MM.1S (cell line): ENCODE measurements at regions not wholly inside any gene's neighbourhood (a gene's known extent, or its start where the extent isn't known, plus 50 kb on each side); places are given as distances from the start of the nearest gene placed in this dataset.

Experiments
- DNase-seq: peaks from one replicate; pipeline ENCODE4 v3.0.0-alpha.2; 2015
- H2AFZ ChIP-seq: fragments of 300-600 bp; sonication (generic); 2 replicates; pipeline ENCODE4 v1.6.0; 2016; ENCODE audit warnings: antibody characterized with exemption, low read length
- H3F3A ChIP-seq: fragments of 300-600 bp; sonication (generic); 2 replicates; pipeline ENCODE4 v1.6.1; 2016; ENCODE audit warnings: mild to moderate bottlenecking, antibody characterized with exemption, low read length, moderate library complexity, mixed read lengths; ENCODE audit not compliant: insufficient read depth
- H3K27ac ChIP-seq: fragments of 300-600 bp; sonication (generic); 2 replicates; pipeline ENCODE4 v1.5.1; 2016; ENCODE audit warnings: mild to moderate bottlenecking, low read length
- H3K27me3 ChIP-seq: fragments of 300-600 bp; sonication (generic); replicated peaks from 2 replicates; pipeline ENCODE4 v1.6.0; 2016; ENCODE audit warnings: low read length; ENCODE audit not compliant: insufficient read depth
- H3K36me3 ChIP-seq: fragments of 300-600 bp; sonication (generic); replicated peaks from 2 replicates; pipeline ENCODE4 v1.6.1; 2016; ENCODE audit warnings: mild to moderate bottlenecking, low read length, mixed read lengths; ENCODE audit not compliant: insufficient read depth
- H3K4me1 ChIP-seq: fragments of 300-600 bp; sonication (generic); 2 replicates; pipeline ENCODE4 v1.6.1; 2016; ENCODE audit warnings: low read length, mixed read lengths
- H3K4me2 ChIP-seq: fragments of 300-600 bp; sonication (generic); 2 replicates; pipeline ENCODE4 v1.6.0; 2016; ENCODE audit warnings: low read depth, low read length
- H3K4me3 ChIP-seq: fragments of 300-600 bp; sonication (generic); 2 replicates; pipeline ENCODE4 v1.5.1; 2016; ENCODE audit warnings: low read length, mixed read lengths
- H3K79me2 ChIP-seq: fragments of 300-600 bp; sonication (generic); 2 replicates; pipeline ENCODE4 v1.6.1; 2016; ENCODE audit warnings: mixed run types, low read length, mixed read lengths
- H3K9ac ChIP-seq: fragments of 300-600 bp; sonication (generic); 2 replicates; pipeline ENCODE4 v1.6.1; 2016; ENCODE audit warnings: low read length, mixed read lengths
- H3K9me2 ChIP-seq: fragments of 300-600 bp; sonication (generic); replicated peaks from 2 replicates; pipeline ENCODE4 v1.6.1; 2016; ENCODE audit warnings: mild to moderate bottlenecking, low read length, mixed read lengths; ENCODE audit not compliant: insufficient read depth
- H3K9me3 ChIP-seq: fragments of 300-600 bp; sonication (generic); replicated peaks from 2 replicates; pipeline ENCODE4 v1.6.1; 2016; ENCODE audit warnings: mild to moderate bottlenecking, low read length, mixed read lengths; ENCODE audit not compliant: insufficient read depth
- H4K20me1 ChIP-seq: fragments of 300-600 bp; sonication (generic); 2 replicates; pipeline ENCODE4 v1.6.1; 2016; ENCODE audit warnings: mild to moderate bottlenecking, low read length, moderate library complexity, mixed read lengths; ENCODE audit not compliant: insufficient read depth
- CTCF ChIP-seq: fragments of 300-600 bp; sonication (generic); IDR thresholded peaks from 2 replicates; pipeline ENCODE4 v1.5.1; 2016; ENCODE audit warnings: antibody characterized with exemption, low read length, mixed read lengths
- EZH2 ChIP-seq: fragments of 300-600 bp; sonication (generic); optimal IDR thresholded peaks from 2 replicates; pipeline ENCODE3; 2017; ENCODE audit warnings: low read depth, mild to moderate bottlenecking, antibody characterized with exemption, low read length, mixed read lengths
- EZH2phosphoT487 ChIP-seq: fragments of 300-600 bp; sonication (generic); IDR thresholded peaks from 2 replicates; pipeline ENCODE4 v1.6.1; 2018; ENCODE audit warnings: antibody characterized with exemption, low read length

DNA sequence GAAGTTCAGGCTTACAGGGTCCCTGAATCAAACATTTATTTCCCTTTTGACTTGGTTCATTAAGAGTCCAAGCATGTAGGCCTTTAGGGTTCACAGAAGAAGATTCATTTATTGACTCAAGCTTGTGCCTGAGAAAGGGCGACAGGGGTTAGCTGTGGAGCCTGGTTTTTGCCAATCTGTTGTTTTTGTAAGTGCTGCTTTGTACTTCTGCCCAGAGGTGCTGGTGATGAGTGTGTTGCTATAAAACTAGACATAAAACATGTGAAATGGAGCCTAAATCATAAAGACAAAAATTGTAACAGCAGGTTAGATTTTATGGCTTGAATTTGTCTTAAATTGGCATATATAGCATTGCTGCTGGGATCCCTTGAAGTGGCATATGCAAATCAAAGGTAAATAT lies 308.3 kb upstream of the UBE2E2 start:
- H3K27me3 ChIP-seq: no peaks in the 10 kb centered on the region
- no peak overlapping the region for H3K9ac ChIP-seq
- TF ChIP-seq CTCF (no peak), EZH2phosphoT487 (no peak), EZH2 (no peak)
- no peak overlapping the region for H2AFZ ChIP-seq
- no peaks in the 10 kb centered on the region for H3K9me3 ChIP-seq
- H3F3A ChIP-seq: no peaks in the 10 kb centered on the region
- H3K4me2 ChIP-seq: no peak overlapping the region
- H3K36me3 ChIP-seq: no peaks in the 10 kb centered on the region
- no peak overlapping the region for H3K4me3 ChIP-seq
- H3K9me2 ChIP-seq: no peaks in the 10 kb centered on the region
- no peak for DNase-seq
- no peaks in the 10 kb centered on the region for H4K20me1 ChIP-seq
- H3K4me1 ChIP-seq: no peaks in the 10 kb centered on the region
- no peaks in the 10 kb centered on the region for H3K79me2 ChIP-seq
- H3K27ac ChIP-seq: no peak overlapping the region

DNA sequence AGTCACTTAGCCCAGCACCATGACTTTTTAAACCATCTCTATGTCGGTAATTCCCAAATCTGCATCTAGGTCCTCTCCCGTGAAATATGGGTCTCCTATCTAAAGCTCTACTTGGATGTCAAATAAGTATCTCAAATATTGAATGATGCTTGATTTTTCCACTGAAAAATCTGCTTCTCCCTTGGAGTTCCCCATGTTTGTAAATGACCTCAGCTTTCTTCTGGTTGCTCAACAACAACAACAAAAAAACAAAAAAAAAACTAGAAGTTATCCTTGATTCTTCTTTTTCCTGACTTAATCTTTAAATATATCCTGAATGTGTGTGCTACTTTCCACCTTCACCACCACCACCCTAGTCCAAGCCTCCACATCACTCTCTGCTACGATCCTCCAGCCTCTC lies 307.5 kb upstream of the UBE2E2 start:
- Histone ChIP-seq H3K27me3 (no peaks in the 10 kb centered on the region), H3K4me1 (no peaks in the 10 kb centered on the region), H3K9me3 (no peaks in the 10 kb centered on the region), H4K20me1 (no peaks in the 10 kb centered on the region), H3K27ac (no peak overlapping the region), H3K79me2 (no peaks in the 10 kb centered on the region), H3K36me3 (no peaks in the 10 kb centered on the region), H3K4me2 (no peak overlapping the region), H3F3A (no peaks in the 10 kb centered on the region), H3K9me2 (no peaks in the 10 kb centered on the region), H3K4me3 (no peak overlapping the region), H3K9ac (no peak overlapping the region), H2AFZ (no peak overlapping the region)
- DNase-seq: no peak
- no peak for TF ChIP-seq CTCF
- no peak for TF ChIP-seq EZH2phosphoT487
- no peak for TF ChIP-seq EZH2

GRCh38 chr3:22898558-22898957 lies 304.6 kb upstream of the UBE2E2 start:
- Histone ChIP-seq H2AFZ (no peak overlapping the region), H3K9me3 (no peaks in the 10 kb centered on the region), H3F3A (no peaks in the 10 kb centered on the region), H3K27ac (no peak overlapping the region), H4K20me1 (no peaks in the 10 kb centered on the region), H3K79me2 (no peaks in the 10 kb centered on the region), H3K27me3 (no peaks in the 10 kb centered on the region), H3K4me2 (no peak overlapping the region), H3K4me3 (no peak overlapping the region), H3K4me1 (no peaks in the 10 kb centered on the region), H3K9ac (no peak overlapping the region), H3K9me2 (no peaks in the 10 kb centered on the region), H3K36me3 (no peaks in the 10 kb centered on the region)
- TF ChIP-seq CTCF: no peak
- no peak for TF ChIP-seq EZH2
- no peak for TF ChIP-seq EZH2phosphoT487
- no peak for DNase-seq

DNA sequence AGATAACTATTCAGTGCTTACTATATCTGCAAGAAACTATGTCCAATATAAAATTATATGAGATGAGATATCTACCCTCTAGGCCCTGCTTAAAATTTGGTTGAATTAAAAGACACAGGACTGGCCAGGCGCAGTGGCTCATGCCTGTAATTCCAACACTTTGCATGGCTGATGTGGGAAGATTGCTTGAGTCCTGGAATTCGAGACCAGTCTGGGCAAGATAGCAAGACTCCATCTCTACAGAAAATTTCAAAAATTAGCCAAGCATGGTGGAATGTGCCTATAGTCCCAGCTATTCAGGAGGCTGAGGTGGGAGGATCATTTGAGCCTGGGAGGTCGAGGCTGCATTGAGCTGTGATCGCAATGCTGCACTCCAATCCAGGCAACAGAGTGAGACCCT lies 303.7 kb upstream of the UBE2E2 start:
- Histone ChIP-seq H3K9me2 (no peaks in the 10 kb centered on the region), H3K4me1 (no peaks in the 10 kb centered on the region), H2AFZ (no peak overlapping the region), H3F3A (no peaks in the 10 kb centered on the region), H3K27me3 (no peaks in the 10 kb centered on the region), H3K79me2 (no peaks in the 10 kb centered on the region), H3K27ac (no peak overlapping the region), H3K9ac (no peak overlapping the region), H3K36me3 (no peaks in the 10 kb centered on the region), H4K20me1 (no peaks in the 10 kb centered on the region), H3K4me2 (no peak overlapping the region), H3K4me3 (no peak overlapping the region), H3K9me3 (no peaks in the 10 kb centered on the region)
- TF ChIP-seq CTCF: no peak
- no peak for TF ChIP-seq EZH2
- no peak for TF ChIP-seq EZH2phosphoT487
- no peak for DNase-seq
